Activated T-helper 17 cell treated with anti-CD3 and anti-CD28 coated beads, Interleukin-2, amount 50 U/mL, for 72 hours (primary cell): ENCODE measurements at regions not wholly inside any gene's neighbourhood (a gene's known extent, or its start where the extent isn't known, plus 50 kb on each side); places are given as distances from the start of the nearest gene placed in this dataset.

Source experiments
- ATAC-seq: fragments of 150-1000 bp; cut with Tn5 transposase; replicated peaks from 2 replicates; pipeline ENCODE4 v1.10.0; 2021; ENCODE audit warnings: mild to moderate bottlenecking, moderate library complexity
- H3K27ac Mint-ChIP-seq: one replicate; pipeline ENCODE4 v1.8.0; 2022; ENCODE audit warnings: mixed read lengths
- H3K27me3 Mint-ChIP-seq: one replicate; pipeline ENCODE4 v1.8.0; 2022; ENCODE audit warnings: mixed read lengths
- H3K36me3 Mint-ChIP-seq: one replicate; pipeline ENCODE4 v1.8.0; 2022; ENCODE audit warnings: low read depth, mild to moderate bottlenecking, mixed read lengths
- H3K4me1 Mint-ChIP-seq: one replicate; pipeline ENCODE4 v1.8.0; 2022; ENCODE audit warnings: mixed read lengths
- H3K4me3 Mint-ChIP-seq: one replicate; pipeline ENCODE4 v1.8.0; 2022; ENCODE audit warnings: mild to moderate bottlenecking, mixed read lengths
- H3K9me3 Mint-ChIP-seq: one replicate; pipeline ENCODE4 v1.8.0; 2022; ENCODE audit warnings: mixed read lengths

DNA sequence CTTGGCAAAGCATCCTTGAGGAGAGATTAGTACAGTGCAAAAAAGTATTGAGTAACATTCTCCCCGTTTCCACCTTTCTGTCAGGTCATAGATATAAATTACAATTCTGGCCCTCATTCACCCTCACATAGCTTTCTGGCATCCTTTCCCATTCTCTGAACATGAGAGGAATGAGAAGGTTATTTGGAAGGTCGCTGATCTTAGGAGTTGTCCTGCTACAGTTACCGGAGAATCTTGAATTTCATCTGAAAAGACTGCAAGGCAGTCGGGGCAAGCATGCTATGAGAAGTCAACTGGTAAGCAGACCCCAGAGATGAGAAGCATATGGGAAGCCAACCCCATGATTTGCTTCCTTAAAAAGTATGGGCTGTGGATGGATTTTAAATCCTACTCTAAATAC is 166.7 kb upstream of the CENPW start:
- Mint-ChIP-seq H3K27ac (no peak overlapping the region), H3K4me1 (peaks cover 4% of the 10 kb centered on the region), H3K36me3 (peaks cover 5% of the 10 kb centered on the region), H3K9me3 (no peaks in the 10 kb centered on the region), H3K27me3 (no peaks in the 10 kb centered on the region), H3K4me3 (no peak overlapping the region)
- no peak for ATAC-seq

DNA sequence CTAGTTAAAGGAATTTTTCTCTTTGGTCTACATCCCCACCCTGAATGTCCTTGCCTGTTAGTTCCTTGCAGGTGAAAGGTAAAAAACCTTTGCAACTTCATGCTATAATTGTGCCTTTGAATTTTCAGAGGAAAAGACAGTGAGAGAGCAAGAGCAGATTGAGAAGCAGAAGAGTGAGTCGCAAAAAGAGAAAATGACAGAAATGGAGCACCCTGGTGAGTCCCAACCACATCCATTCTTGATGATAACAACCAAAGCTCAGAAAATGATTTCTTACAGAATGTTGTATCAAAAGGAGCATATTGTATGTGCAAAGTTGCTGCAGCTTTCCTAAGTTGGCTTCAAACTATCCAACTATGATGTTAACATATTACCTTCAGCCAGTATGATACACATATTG is 165.2 kb upstream of the CENPW start:
- H3K4me3 Mint-ChIP-seq: no peak overlapping the region
- no peaks in the 10 kb centered on the region for H3K27me3 Mint-ChIP-seq
- peaks cover 4% of the 10 kb centered on the region for H3K4me1 Mint-ChIP-seq
- peak; percentile 46 for ATAC-seq
- H3K27ac Mint-ChIP-seq: no peak overlapping the region
- no peaks in the 10 kb centered on the region for H3K9me3 Mint-ChIP-seq
- H3K36me3 Mint-ChIP-seq: peaks cover 5% of the 10 kb centered on the region

GRCh38 chr6:126175251-126175650 is 164.7 kb upstream of the CENPW start:
- Mint-ChIP-seq H3K4me3 (no peak overlapping the region), H3K27ac (no peak overlapping the region), H3K9me3 (no peaks in the 10 kb centered on the region), H3K27me3 (no peaks in the 10 kb centered on the region), H3K4me1 (peaks cover 4% of the 10 kb centered on the region), H3K36me3 (peaks cover 5% of the 10 kb centered on the region)
- ATAC-seq: no peak

DNA sequence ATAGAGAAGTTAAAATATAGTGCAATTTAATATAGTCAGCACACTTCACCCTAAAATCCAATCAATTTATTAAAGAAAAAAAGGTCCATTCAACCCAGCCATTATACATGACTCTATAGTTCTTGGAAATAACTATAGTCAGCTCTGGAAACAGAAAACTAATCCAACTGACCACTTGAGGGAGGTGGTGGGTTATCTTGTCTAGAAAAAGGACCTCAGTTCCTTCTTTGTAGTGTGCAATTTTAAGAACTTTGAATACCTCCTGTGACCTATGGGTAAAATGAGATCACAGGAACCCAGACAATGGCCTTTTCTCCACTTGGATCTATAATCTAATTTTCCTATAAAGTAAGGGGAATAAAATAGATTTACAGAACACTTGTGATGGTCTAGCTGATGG is 163.6 kb upstream of the CENPW start:
- Mint-ChIP-seq H3K9me3 (no peaks in the 10 kb centered on the region), H3K27me3 (no peaks in the 10 kb centered on the region), H3K4me1 (no peaks in the 10 kb centered on the region), H3K27ac (no peak overlapping the region), H3K36me3 (peaks cover 5% of the 10 kb centered on the region), H3K4me3 (no peak overlapping the region)
- no peak for ATAC-seq

DNA sequence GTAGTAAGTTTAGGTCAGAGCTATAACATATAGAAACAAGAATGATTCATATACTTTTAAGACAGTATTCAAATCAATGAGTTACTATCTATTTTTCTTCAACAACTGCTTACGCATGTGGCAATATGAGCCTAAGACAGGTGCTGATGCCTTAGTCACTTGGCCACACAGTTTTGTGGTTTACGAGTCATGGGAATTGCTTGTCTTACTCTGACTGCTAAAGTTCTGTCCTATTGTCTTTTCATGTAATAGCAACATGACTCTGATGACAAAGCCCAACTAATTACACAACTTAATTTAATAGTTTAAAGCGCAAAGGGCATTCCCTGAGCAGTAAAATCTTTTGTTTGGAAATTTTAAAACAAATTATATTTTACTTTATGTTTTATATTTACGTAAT is 159.3 kb upstream of the CENPW start:
- Mint-ChIP-seq H3K4me3 (no peak overlapping the region), H3K9me3 (peaks cover under 1% of the 10 kb centered on the region), H3K4me1 (no peaks in the 10 kb centered on the region), H3K36me3 (no peaks in the 10 kb centered on the region), H3K27me3 (no peaks in the 10 kb centered on the region), H3K27ac (no peak overlapping the region)
- ATAC-seq: peak; percentile 99

- Mint-ChIP-seq H3K9me3 (peaks cover 3% of the 10 kb centered on the region), H3K27me3 (no peaks in the 10 kb centered on the region), H3K36me3 (no peaks in the 10 kb centered on the region), H3K4me1 (no peaks in the 10 kb centered on the region), H3K4me3 (no peak overlapping the region), H3K27ac (no peak overlapping the region)
- no peak for ATAC-seq
Measured at GRCh38 chr6:126181173-126181741, 158.7 kb upstream of the CENPW start.

GRCh38 chr6:126181890-126182289 is 158.0 kb upstream of the CENPW start:
- H3K9me3 Mint-ChIP-seq: peaks cover 3% of the 10 kb centered on the region
- H3K4me3 Mint-ChIP-seq: no peak overlapping the region
- H3K27me3 Mint-ChIP-seq: no peaks in the 10 kb centered on the region
- ATAC-seq: no peak
- no peaks in the 10 kb centered on the region for H3K36me3 Mint-ChIP-seq
- H3K27ac Mint-ChIP-seq: no peak overlapping the region
- no peaks in the 10 kb centered on the region for H3K4me1 Mint-ChIP-seq

- H3K4me3 Mint-ChIP-seq: no peak overlapping the region
- H3K27me3 Mint-ChIP-seq: no peaks in the 10 kb centered on the region
- no peak for ATAC-seq
- no peaks in the 10 kb centered on the region for H3K4me1 Mint-ChIP-seq
- no peak overlapping the region for H3K27ac Mint-ChIP-seq
- H3K36me3 Mint-ChIP-seq: no peaks in the 10 kb centered on the region
- H3K9me3 Mint-ChIP-seq: peaks cover 3% of the 10 kb centered on the region
Measured at GRCh38 chr6:126182650-126183311, 157.1 kb upstream of the CENPW start.

DNA sequence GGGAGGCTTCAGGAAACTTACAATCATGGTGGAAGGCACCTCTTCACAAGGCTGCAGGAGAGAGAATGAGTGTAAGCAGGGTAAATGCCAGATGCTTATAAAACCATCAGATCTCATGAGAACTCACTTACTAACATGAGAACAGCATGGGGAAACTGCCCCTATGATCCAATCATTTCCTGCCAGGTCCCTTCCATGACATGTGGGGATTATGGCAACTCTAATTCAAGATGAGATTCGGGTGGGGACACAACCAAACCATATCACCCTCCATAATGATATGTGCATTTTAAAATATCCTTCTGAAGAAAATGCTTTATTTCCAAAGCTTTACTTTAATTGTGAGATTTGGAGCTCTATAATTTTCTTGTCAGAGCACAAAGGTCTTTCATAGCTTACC is 154.1 kb upstream of the CENPW start:
- Mint-ChIP-seq H3K4me1 (no peaks in the 10 kb centered on the region), H3K9me3 (peaks cover 3% of the 10 kb centered on the region), H3K4me3 (no peak overlapping the region), H3K27me3 (no peaks in the 10 kb centered on the region), H3K36me3 (no peaks in the 10 kb centered on the region), H3K27ac (no peak overlapping the region)
- no peak for ATAC-seq

DNA sequence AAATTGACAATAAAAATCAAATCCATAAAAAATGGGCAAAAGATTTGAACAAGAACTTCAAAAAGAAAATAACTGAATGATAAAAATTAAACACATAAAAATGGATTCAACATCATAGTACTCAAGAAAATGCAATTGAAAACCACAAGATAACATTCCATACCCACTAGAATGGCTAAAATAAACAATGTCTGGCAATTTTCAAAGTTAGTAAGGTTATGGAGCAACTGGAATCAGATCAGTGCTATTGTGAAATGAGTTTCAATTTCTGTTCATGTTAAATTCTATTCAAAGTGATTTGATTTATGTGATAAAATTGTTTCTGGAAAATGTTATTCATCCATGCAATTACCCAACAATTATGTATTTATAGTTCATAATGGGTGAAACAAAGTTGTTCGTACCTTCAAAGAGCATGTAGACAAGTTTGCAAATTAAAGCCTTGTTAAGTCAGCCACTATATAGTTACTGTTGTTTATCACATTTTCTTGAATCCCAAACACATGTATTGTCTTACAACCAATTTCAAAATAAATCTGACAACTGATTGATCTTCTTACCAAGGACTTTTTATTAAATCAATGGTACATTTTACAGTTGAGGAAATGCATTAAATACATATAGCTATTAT is 151.5 kb upstream of the CENPW start:
- no peaks in the 10 kb centered on the region for H3K36me3 Mint-ChIP-seq
- no peak for ATAC-seq
- H3K9me3 Mint-ChIP-seq: peaks cover 3% of the 10 kb centered on the region
- H3K27ac Mint-ChIP-seq: no peak overlapping the region
- no peaks in the 10 kb centered on the region for H3K4me1 Mint-ChIP-seq
- H3K27me3 Mint-ChIP-seq: no peaks in the 10 kb centered on the region
- H3K4me3 Mint-ChIP-seq: no peak overlapping the region

DNA sequence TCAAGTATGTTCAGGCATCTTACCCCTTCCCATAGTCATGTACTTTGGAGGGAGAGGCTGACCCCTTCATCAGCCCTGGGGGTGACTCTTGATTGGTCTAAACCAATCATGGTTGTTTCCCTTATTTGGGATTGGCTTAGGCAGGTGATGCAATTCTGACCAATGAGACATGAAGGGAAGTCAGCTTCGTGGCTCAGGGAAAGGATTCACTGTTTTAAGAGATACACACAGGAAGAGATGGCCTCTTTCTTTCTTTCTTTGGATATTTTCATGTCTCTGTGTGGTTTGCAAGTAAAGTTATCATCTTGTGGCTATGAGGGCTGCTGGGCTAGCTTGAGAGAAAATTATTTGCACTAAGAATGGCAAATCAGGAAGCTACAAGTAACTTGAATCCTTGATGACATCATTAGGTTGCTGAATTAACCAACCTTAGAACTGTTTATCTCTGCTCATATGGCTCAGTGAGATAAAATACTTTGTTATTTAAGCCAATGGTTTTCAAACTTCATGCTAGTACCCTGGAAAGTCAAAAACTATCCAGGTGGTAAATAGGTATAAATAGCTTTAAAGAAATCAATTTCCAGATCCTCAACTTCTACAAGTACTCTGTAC is 144.2 kb upstream of the CENPW start:
- no peaks in the 10 kb centered on the region for H3K9me3 Mint-ChIP-seq
- no peaks in the 10 kb centered on the region for H3K36me3 Mint-ChIP-seq
- H3K4me3 Mint-ChIP-seq: no peak overlapping the region
- H3K27ac Mint-ChIP-seq: no peak overlapping the region
- no peaks in the 10 kb centered on the region for H3K4me1 Mint-ChIP-seq
- no peak for ATAC-seq
- no peaks in the 10 kb centered on the region for H3K27me3 Mint-ChIP-seq

- no peak for ATAC-seq
- no peaks in the 10 kb centered on the region for H3K4me1 Mint-ChIP-seq
Measured at GRCh38 chr6:126198631-126199030, 141.3 kb upstream of the CENPW start.

DNA sequence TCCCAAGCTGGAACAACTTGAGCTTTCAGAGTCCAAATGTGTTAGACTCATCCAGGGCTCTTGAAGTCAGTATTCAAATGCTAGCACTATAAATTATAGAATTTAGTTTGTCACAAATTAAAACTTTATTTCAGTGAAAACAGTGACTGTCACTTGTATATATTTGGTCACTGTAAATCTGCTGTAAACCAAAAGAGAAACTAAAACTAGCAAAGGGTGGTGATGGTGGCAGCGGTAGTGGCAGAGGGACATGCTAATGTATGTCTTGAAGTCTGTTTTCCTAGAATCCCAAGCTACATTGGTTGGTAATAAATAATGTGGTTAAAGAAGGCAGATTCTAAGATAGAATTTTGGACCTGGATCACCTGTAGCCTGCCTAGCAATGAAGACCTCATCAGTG is 140.4 kb upstream of the CENPW start:
- Mint-ChIP-seq H3K4me1 (no peaks in the 10 kb centered on the region), H3K27me3 (no peaks in the 10 kb centered on the region), H3K27ac (peak overlapping the region; percentile 3), H3K4me3 (peak overlapping the region; percentile 47), H3K36me3 (no peaks in the 10 kb centered on the region), H3K9me3 (no peaks in the 10 kb centered on the region)
- no peak for ATAC-seq

More at GRCh38 chr6:126198631-126199030, 141.3 kb upstream of the CENPW start:
- no peak overlapping the region for H3K27ac Mint-ChIP-seq
- H3K27me3 Mint-ChIP-seq: no peaks in the 10 kb centered on the region
- no peaks in the 10 kb centered on the region for H3K9me3 Mint-ChIP-seq
- no peaks in the 10 kb centered on the region for H3K36me3 Mint-ChIP-seq
- H3K4me3 Mint-ChIP-seq: no peak overlapping the region

GRCh38 chr6:126202707-126203106 is 137.2 kb upstream of the CENPW start:
- no peaks in the 10 kb centered on the region for H3K9me3 Mint-ChIP-seq
- H3K36me3 Mint-ChIP-seq: no peaks in the 10 kb centered on the region
- H3K4me1 Mint-ChIP-seq: no peaks in the 10 kb centered on the region
- no peak overlapping the region for H3K4me3 Mint-ChIP-seq
- ATAC-seq: no peak
- no peaks in the 10 kb centered on the region for H3K27me3 Mint-ChIP-seq
- H3K27ac Mint-ChIP-seq: no peak overlapping the region

DNA sequence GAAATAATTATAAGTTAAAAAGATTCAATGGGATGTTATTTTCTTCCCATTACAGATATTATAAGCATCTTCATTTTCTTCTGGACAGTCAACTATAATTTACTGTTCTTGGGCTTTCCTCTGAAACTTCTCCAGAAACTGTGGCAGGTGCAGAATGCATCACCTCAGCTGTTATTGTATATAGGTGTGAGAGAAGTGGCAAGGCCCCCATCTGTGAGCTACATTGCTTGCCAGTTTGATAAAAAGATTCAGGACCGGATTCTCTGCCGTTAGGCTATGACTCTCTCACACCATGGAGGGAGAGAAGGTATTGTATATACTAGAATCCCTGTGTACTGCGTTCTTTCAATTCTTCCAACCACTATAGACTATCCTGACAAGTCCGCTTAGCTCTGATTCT is 135.8 kb upstream of the CENPW start:
- no peaks in the 10 kb centered on the region for H3K4me1 Mint-ChIP-seq
- no peaks in the 10 kb centered on the region for H3K9me3 Mint-ChIP-seq
- no peak for ATAC-seq
- H3K27me3 Mint-ChIP-seq: no peaks in the 10 kb centered on the region
- no peak overlapping the region for H3K27ac Mint-ChIP-seq
- H3K4me3 Mint-ChIP-seq: no peak overlapping the region
- no peaks in the 10 kb centered on the region for H3K36me3 Mint-ChIP-seq
